K562 (cell line): ENCODE measurements at regions not wholly inside any gene's neighbourhood (a gene's known extent, or its start where the extent isn't known, plus 50 kb on each side); places are given as distances from the start of the nearest gene placed in this dataset.

ENCODE experiments used
- ATAC-seq: fragments of 200-7000 bp; cut with Tn5 transposase; 3 replicates; pipeline ENCODE4 v1.9.1; 2020; ENCODE audit warnings: moderate library complexity
- BruUV-seq: library from RNA; stranded (reverse); fragments of 400-500 nt; replicated peaks from 2 replicates; lab custom pipeline; 2021; lab: Mats Ljungman, UMichigan
- CTCF ChIA-PET: fragments of 300-600 bp; formaldehyde crosslinking; extraction: SDS; loops from one replicate; lab custom pipeline; 2021; ENCODE audit warnings: low intra/inter-chr PET ratio; lab: Yijun Ruan, JAX
- POLR2A ChIA-PET: fragments of 300-600, 350-650 bp; sonication (Branson Sonifier 250); formaldehyde crosslinking; extraction: SDS; loops from one replicate; lab custom pipeline; 2021; ENCODE audit warnings: antibody characterized with exemption, inconsistent platforms; lab: Yijun Ruan, JAX
- DNase-seq, 4 experiments: peaks; one replicate each; pipeline versions ENCODE4 v3.0.0 to v3.0.0-alpha.2; 2011 to 2018; ENCODE audit warnings: low spot score in 3 of 4, mixed read lengths in 3 of 4; ENCODE audit errors: extremely low read depth in 1 of 4
- FAIRE-seq: peaks from 2 replicates; lab custom pipeline; 2011; peaks lifted over from hg19 to GRCh38; lab: Jason Lieb, UNC
- H2AFZ ChIP-seq: 2 replicates; pipeline ENCODE4 v1.6.0; 2011; ENCODE audit warnings: low read depth, low read length, control low read depth, inconsistent platforms
- H3K27ac ChIP-seq: fragments of 200-600 bp; 3 replicates; pipeline ENCODE4 v1.8.0; 2011; ENCODE audit warnings: low read depth, mild to moderate bottlenecking, control low read depth, inconsistent platforms, low read length, moderate library complexity, mixed read lengths; ENCODE audit errors: extremely low read depth
- H3K27me3 ChIP-seq, 2 experiments: fragments of 300-600 bp in 1 of 2; 2 replicates in 1 of 2; 3 replicates in 1 of 2; pipeline versions ENCODE4 v1.6.0 to v1.8.0; 2011; ENCODE audit warnings: inconsistent platforms in 2 of 2, low read length in 2 of 2, mild to moderate bottlenecking in 1 of 2, mixed read lengths in 1 of 2, moderate library complexity in 1 of 2; ENCODE audit not compliant: control insufficient read depth in 2 of 2, insufficient read depth in 2 of 2
- H3K36me3 ChIP-seq: fragments of 300-600 bp; 3 replicates; pipeline ENCODE4 v1.8.0; 2011; ENCODE audit warnings: mild to moderate bottlenecking, low read length, inconsistent platforms; ENCODE audit not compliant: control insufficient read depth, insufficient read depth
- H3K4me1 ChIP-seq, 2 experiments: fragments of 200-600 bp in 1 of 2; replicated peaks in 1 of 2; 2 replicates in 1 of 2; 3 replicates in 1 of 2; pipeline versions ENCODE4 v1.5.1 to v1.8.0; 2011; ENCODE audit warnings: inconsistent platforms in 2 of 2, low read length in 2 of 2, mild to moderate bottlenecking in 1 of 2, mixed read lengths in 1 of 2, moderate library complexity in 1 of 2; ENCODE audit not compliant: control insufficient read depth in 2 of 2, insufficient read depth in 2 of 2
- H3K4me2 ChIP-seq: 2 replicates; pipeline ENCODE4 v1.6.1; 2011; ENCODE audit warnings: low read length, control low read depth, inconsistent platforms, mixed read lengths; ENCODE audit not compliant: insufficient read depth
- H3K4me3 ChIP-seq: fragments of 200-600 bp; sonication (generic), shearing (Covaris generic); 2 replicates; pipeline ENCODE4 v1.5.1; 2016; ENCODE audit warnings: control low read depth, inconsistent platforms
- H3K79me2 ChIP-seq: fragments of 200-600 bp; 3 replicates; pipeline ENCODE4 v1.8.0; 2011; ENCODE audit warnings: low read length, inconsistent platforms; ENCODE audit not compliant: control insufficient read depth, insufficient read depth
- H3K9ac ChIP-seq, 2 experiments: 2 replicates each; pipeline versions ENCODE4 v1.6.0 to v1.6.1; 2011; ENCODE audit warnings: low read depth in 2 of 2, low read length in 2 of 2, control low read depth in 1 of 2, inconsistent platforms in 1 of 2, mild to moderate bottlenecking in 1 of 2, mixed read lengths in 1 of 2; ENCODE audit not compliant: insufficient read depth in 1 of 2
- H3K9me1 ChIP-seq: one replicate; pipeline ENCODE4 v1.6.0; 2011; ENCODE audit warnings: inconsistent platforms, mild to moderate bottlenecking, low read length, moderate library complexity; ENCODE audit not compliant: control insufficient read depth, insufficient read depth
- H3K9me3 ChIP-seq: replicated peaks from 2 replicates; pipeline ENCODE4 v1.5.1; 2011; ENCODE audit warnings: low read depth, low read length, inconsistent platforms; ENCODE audit not compliant: control insufficient read depth, insufficient read depth
- H4K20me1 ChIP-seq: replicated peaks from 2 replicates; pipeline ENCODE4 v1.6.1; 2011; ENCODE audit warnings: low read length, inconsistent platforms, mixed read lengths; ENCODE audit not compliant: control insufficient read depth, insufficient read depth
- ARID4B ChIP-seq: sonication (generic); formaldehyde crosslinking; IDR thresholded peaks from 2 replicates; pipeline ENCODE4 v1.8.0; 2022; ENCODE audit warnings: mild to moderate bottlenecking, missing genetic modification reagents
- BRF2 ChIP-seq: IDR thresholded peaks from 3 replicates; pipeline ENCODE4 v1.6.1; 2011; ENCODE audit warnings: borderline replicate concordance, mild to moderate bottlenecking; ENCODE audit not compliant: insufficient read length, insufficient read depth
- C11orf30 ChIP-seq: fragments of 450-650 bp; IDR thresholded peaks from 2 replicates; pipeline ENCODE4 v1.6.1; 2016; ENCODE audit warnings: low read depth, mild to moderate bottlenecking
- ETV1 ChIP-seq: fragments of 450-650 bp; conservative IDR thresholded peaks from 2 replicates; pipeline ENCODE4 v1.6.1; 2016; ENCODE audit warnings: missing genetic modification characterization, control low read depth, low read depth, missing compliant biosample characterization
- ETV5 ChIP-seq: sonication (generic); formaldehyde crosslinking; IDR thresholded peaks from 2 replicates; pipeline ENCODE4 v1.4.0; 2020; ENCODE audit warnings: low read depth, mild to moderate bottlenecking, missing genetic modification reagents
- FOXA1 ChIP-seq: fragments of 450-650 bp; IDR thresholded peaks from 2 replicates; pipeline ENCODE4 v1.6.1; 2016; ENCODE audit warnings: mild to moderate bottlenecking, borderline replicate concordance
- MAZ ChIP-seq, 2 experiments: fragments of 450-650 bp in 1 of 2; sonication (generic) in 1 of 2; formaldehyde crosslinking; IDR thresholded peaks in 1 of 2; conservative IDR thresholded peaks in 1 of 2; 2 replicates each; pipeline versions ENCODE4 v1.4.0 to v1.5.0; 2020; ENCODE audit warnings: mild to moderate bottlenecking in 1 of 2, missing genetic modification reagents in 1 of 2
- MTF1 ChIP-seq: fragments of 250-450 bp; sonication (Bioruptor Pico); IDR thresholded peaks from 2 replicates; pipeline ENCODE4 v1.9.0; 2021; ENCODE audit warnings: moderate library complexity, mild to moderate bottlenecking, inconsistent platforms, borderline replicate concordance
- NFXL1 ChIP-seq: fragments of 450-650 bp; formaldehyde crosslinking; IDR thresholded peaks from 2 replicates; pipeline ENCODE4 v1.4.0; 2021; ENCODE audit warnings: mild to moderate bottlenecking
- PCBP2 ChIP-seq: fragments of 200-400 bp; formaldehyde crosslinking; IDR thresholded peaks from 2 replicates; pipeline ENCODE4 v1.6.1; 2018; ENCODE audit warnings: low read length, low read depth, mild to moderate bottlenecking, moderate library complexity; ENCODE audit not compliant: poor library complexity, severe bottlenecking
- PREB ChIP-seq: sonication (generic); formaldehyde crosslinking; IDR thresholded peaks from 2 replicates; pipeline ENCODE4 v1.8.1; 2023; ENCODE audit warnings: mild to moderate bottlenecking, missing genetic modification reagents
- SRSF9 ChIP-seq: fragments of 200-400 bp; formaldehyde crosslinking; IDR thresholded peaks from 2 replicates; pipeline ENCODE4 v1.6.1; 2017; ENCODE audit warnings: low read depth, low read length, borderline replicate concordance
- TFAM ChIP-seq: fragments of 250-450 bp; sonication (Bioruptor Pico); conservative IDR thresholded peaks from 2 replicates; pipeline ENCODE4 v1.5.0; 2021; ENCODE audit warnings: mild to moderate bottlenecking, moderate library complexity
- ZNF124 ChIP-seq: sonication (generic); formaldehyde crosslinking; IDR thresholded peaks from 2 replicates; pipeline ENCODE4 v1.8.1; 2022; ENCODE audit warnings: missing genetic modification reagents
- ZNF589 ChIP-seq: fragments of 200-800 bp; sonication (Bioruptor generic); IDR thresholded peaks from 2 replicates; pipeline ENCODE4 v1.6.1; 2016; ENCODE audit warnings: low read depth, missing genetic modification characterization, missing compliant biosample characterization
- WGBS: fragments of 100-300 bp; shearing (Covaris generic); methylation state at CpG from one replicate; pipeline ENCODE4 v1.1.6; 2016; ENCODE audit warnings: low coverage, mixed read lengths; ENCODE audit not compliant: insufficient coverage; ENCODE audit errors: missing lambda C conversion rate; 5-methylcytosine and 5-hydroxymethylcytosine counted together
- in situ Hi-C: fragments of 300-500 bp; cut with MboI; formaldehyde crosslinking; loops from 4 replicates; pipeline ENCODE4 v1.15.0; 2018; ENCODE audit warnings: inconsistent platforms, mixed read lengths
- intact Hi-C: fragments of 100-400 bp; cut with micrococcal nuclease; formaldehyde crosslinking; loops from 2 replicates; pipeline ENCODE4 v1.14.2; 2022

- H3K4me3 ChIP-seq = no peak overlapping the region
- H3K4me2 ChIP-seq = no peak overlapping the region
- H3K4me1 ChIP-seq = no peaks in the 10 kb centered on the region
- ChIA-PET CTCF (no interaction called here), POLR2A (no interaction called here)
- no peaks in the 10 kb centered on the region for H3K79me2 ChIP-seq
- DNase-seq (no peak), ATAC-seq (no peak), FAIRE-seq (no peak)
- peaks cover 2% of the 10 kb centered on the region for H3K9me1 ChIP-seq
- H3K9ac ChIP-seq = no peak overlapping the region
- intact Hi-C loops = no loop called here
- H3K27me3 ChIP-seq = peaks cover 13 to 59% of the 10 kb centered on the region in 2 experiments
- H3K9me3 ChIP-seq = no peaks in the 10 kb centered on the region; the same call in 1 of the 2 replicates
- BruUV-seq = no TSS peak
- WGBS = 0% methylated on average over 7 of the region's 7 CpGs
- peaks cover 5% of the 10 kb centered on the region for H4K20me1 ChIP-seq
- no peaks in the 10 kb centered on the region for H3K36me3 ChIP-seq
- H3K27ac ChIP-seq = no peak overlapping the region
- in situ Hi-C loops = no loop called here
- no peak overlapping the region for H2AFZ ChIP-seq
- TF ChIP-seq NFXL1 (no peak), ARID4B (CRISPR knock-in tag) (no peak), ETV1 (tag) (no peak), ZNF124 (CRISPR knock-in tag) (no peak), MAZ (CRISPR knock-in tag; conservative IDR thresholded peaks at IDR 0.05 in 1 of 2, IDR thresholded peaks at IDR 0.05 in 1 of 2) (no peak), ETV5 (CRISPR knock-in tag) (no peak), PREB (no peak), TFAM (CRISPR knock-in tag) (no peak), BRF2 (no peak), MTF1 (CRISPR knock-in tag) (no peak), ZNF589 (CRISPR knock-in tag) (no peak), SRSF9 (no peak), PCBP2 (no peak), C11orf30 (no peak), FOXA1 (no peak)
These were observed 368.0 kb downstream of the FOXL1 start for GRCh38 chr16:86946396-86946795.
